Caco-2 (cell line): ENCODE measurements at regions not wholly inside any gene's neighbourhood (a gene's known extent, or its start where the extent isn't known, plus 50 kb on each side); places are given as distances from the start of the nearest gene placed in this dataset.

ENCODE experiments used
- BruUV-seq: library from RNA; stranded (reverse); fragments of 400-500 nt; replicated peaks from 2 replicates; lab custom pipeline; 2021; lab: Mats Ljungman, UMichigan
- CTCF ChIA-PET: fragments of 300-600 bp; sonication (Branson Sonifier 250); formaldehyde crosslinking; loops from one replicate; lab custom pipeline; 2022; ENCODE audit warnings: antibody characterized with exemption; lab: Charles Lee
- POLR2A ChIA-PET: fragments of 300-600 bp; sonication (Branson Sonifier 250); formaldehyde crosslinking; loops from one replicate; lab custom pipeline; 2022; ENCODE audit warnings: antibody characterized with exemption; lab: Charles Lee
- DNase-seq, 2 experiments: peaks; one replicate each; pipeline versions ENCODE4 v3.0.0 to v3.0.0-alpha.2; 2020 to 2022
- H3K27me3 ChIP-seq: replicated peaks from 2 replicates; pipeline ENCODE4 v1.6.0; 2011; ENCODE audit warnings: low read length; ENCODE audit not compliant: control insufficient read depth, insufficient read depth
- H3K36me3 ChIP-seq: 2 replicates; pipeline ENCODE4 v1.5.1; 2011; ENCODE audit warnings: low read length; ENCODE audit not compliant: control insufficient read depth, insufficient read depth
- H3K4me1 ChIP-seq: fragments of 250-450 bp; sonication (Bioruptor Pico); 2 replicates; pipeline ENCODE4 v1.5.1; 2020; ENCODE audit warnings: mild to moderate bottlenecking
- H3K4me3 ChIP-seq: 2 replicates; pipeline ENCODE4 v1.5.1; 2011; ENCODE audit warnings: low read depth, mild to moderate bottlenecking, control low read depth, low read length
- H3K9me3 ChIP-seq: fragments of 250-450 bp; sonication (Bioruptor Pico); 2 replicates; pipeline ENCODE4 v1.5.1; 2020; ENCODE audit warnings: mild to moderate bottlenecking, moderate library complexity
- H3K27ac Mint-ChIP-seq: one replicate; pipeline ENCODE4 v1.8.0; 2022; ENCODE audit warnings: mixed read lengths; ENCODE audit not compliant: unreplicated experiment
- H3K27me3 Mint-ChIP-seq: one replicate; pipeline ENCODE4 v1.8.0; 2022; ENCODE audit warnings: mixed read lengths; ENCODE audit not compliant: insufficient read depth, unreplicated experiment
- H3K36me3 Mint-ChIP-seq: one replicate; pipeline ENCODE4 v1.8.0; 2022; ENCODE audit warnings: mild to moderate bottlenecking, mixed read lengths; ENCODE audit not compliant: insufficient read depth, unreplicated experiment
- H3K4me1 Mint-ChIP-seq: one replicate; pipeline ENCODE4 v1.8.0; 2022; ENCODE audit warnings: low read depth, mixed read lengths; ENCODE audit not compliant: unreplicated experiment
- H3K4me3 Mint-ChIP-seq: one replicate; pipeline ENCODE4 v1.8.0; 2022; ENCODE audit warnings: mild to moderate bottlenecking, moderate library complexity, mixed read lengths; ENCODE audit not compliant: unreplicated experiment
- H3K9me3 Mint-ChIP-seq: one replicate; pipeline ENCODE4 v1.8.0; 2022; ENCODE audit warnings: mixed read lengths; ENCODE audit not compliant: unreplicated experiment
- CTCF ChIP-seq, 2 experiments: fragments of 200-600 bp in 1 of 2; IDR thresholded peaks; 1 replicate in 1 of 2; 2 replicates in 1 of 2; pipeline versions ENCODE4 v1.5.1 to v1.8.0; 2011 to 2022; ENCODE audit warnings: antibody characterized with exemption in 1 of 2, control low read depth in 1 of 2, inconsistent platforms in 1 of 2, low read depth in 1 of 2, low read length in 1 of 2, mild to moderate bottlenecking in 1 of 2, moderate library complexity in 1 of 2; ENCODE audit not compliant: insufficient read depth in 1 of 2, severe bottlenecking in 1 of 2, unreplicated experiment in 1 of 2
- intact Hi-C: fragments of 100-400 bp; cut with micrococcal nuclease; formaldehyde crosslinking; loops from one replicate; pipeline ENCODE4 v1.10.0; 2022; ENCODE audit not compliant: unreplicated experiment

- no peaks in the 10 kb centered on the region for H3K4me1 Mint-ChIP-seq
- no peaks in the 10 kb centered on the region for H3K4me1 ChIP-seq
- no peak overlapping the region for H3K4me3 Mint-ChIP-seq
- H3K36me3 Mint-ChIP-seq = no peaks in the 10 kb centered on the region
- H3K36me3 ChIP-seq = no peaks in the 10 kb centered on the region
- intact Hi-C loops = no loop called here
- no TSS peak for BruUV-seq
- H3K27me3 ChIP-seq = no peaks in the 10 kb centered on the region
- DNase-seq = no peak
- ChIA-PET POLR2A (no interaction called here), CTCF (no interaction called here)
- H3K9me3 Mint-ChIP-seq = no peaks in the 10 kb centered on the region
- TF ChIP-seq CTCF (IDR thresholded peaks at IDR 0.05; ENCODE audit: insufficient read depth in 1 of 2, low read depth in 1 of 2, low read length in 1 of 2, severe bottlenecking in 1 of 2, unreplicated experiment in 1 of 2) = no peak
- no peak overlapping the region for H3K4me3 ChIP-seq
- H3K27me3 Mint-ChIP-seq = no peaks in the 10 kb centered on the region
- no peak overlapping the region for H3K27ac Mint-ChIP-seq
- H3K9me3 ChIP-seq = no peaks in the 10 kb centered on the region
Observed at GRCh38 chr5:152136321-152136720, 211.7 kb upstream of the GLRA1 start.

GRCh38 chr5:152135827-152136226 is 211.2 kb upstream of the GLRA1 start:
- no peaks in the 10 kb centered on the region for H3K4me1 Mint-ChIP-seq
- no peaks in the 10 kb centered on the region for H3K9me3 ChIP-seq
- ChIA-PET CTCF (no interaction called here), POLR2A (no interaction called here)
- no peak for TF ChIP-seq CTCF (IDR thresholded peaks at IDR 0.05; ENCODE audit: insufficient read depth in 1 of 2, low read depth in 1 of 2, low read length in 1 of 2, severe bottlenecking in 1 of 2, unreplicated experiment in 1 of 2)
- H3K36me3 Mint-ChIP-seq = no peaks in the 10 kb centered on the region
- no peak overlapping the region for H3K4me3 Mint-ChIP-seq
- H3K27ac Mint-ChIP-seq = no peak overlapping the region
- BruUV-seq = no TSS peak
- H3K4me1 ChIP-seq = no peaks in the 10 kb centered on the region
- no peaks in the 10 kb centered on the region for H3K36me3 ChIP-seq
- no peaks in the 10 kb centered on the region for H3K9me3 Mint-ChIP-seq
- no peak for DNase-seq
- H3K27me3 Mint-ChIP-seq = no peaks in the 10 kb centered on the region
- H3K27me3 ChIP-seq = no peaks in the 10 kb centered on the region
- intact Hi-C loops = no loop called here
- no peak overlapping the region for H3K4me3 ChIP-seq

- Histone ChIP-seq H3K4me1 (no peaks in the 10 kb centered on the region), H3K36me3 (no peaks in the 10 kb centered on the region), H3K27me3 (no peaks in the 10 kb centered on the region), H3K4me3 (no peak overlapping the region), H3K9me3 (no peaks in the 10 kb centered on the region)
- TF ChIP-seq CTCF (IDR thresholded peaks at IDR 0.05; ENCODE audit: insufficient read depth in 1 of 2, low read depth in 1 of 2, low read length in 1 of 2, severe bottlenecking in 1 of 2, unreplicated experiment in 1 of 2) = no peak
- no peaks in the 10 kb centered on the region for H3K36me3 Mint-ChIP-seq
- H3K27ac Mint-ChIP-seq = no peak overlapping the region
- BruUV-seq = no TSS peak
- H3K4me3 Mint-ChIP-seq = no peak overlapping the region
- H3K4me1 Mint-ChIP-seq = no peaks in the 10 kb centered on the region
- CTCF ChIA-PET = no interaction called here
- intact Hi-C loops = no loop called here
- POLR2A ChIA-PET = no interaction called here
- H3K9me3 Mint-ChIP-seq = no peaks in the 10 kb centered on the region
- DNase-seq = no peak
- peaks cover 1% of the 10 kb centered on the region for H3K27me3 Mint-ChIP-seq
Observed at GRCh38 chr5:152125661-152126205, 201.1 kb upstream of the GLRA1 start.
